ENCODE measurements at regions not wholly inside any gene's neighbourhood (a gene's known extent, or its start where the extent isn't known, plus 50 kb on each side); places are given as distances from the start of the nearest gene placed in this dataset.

DNA sequence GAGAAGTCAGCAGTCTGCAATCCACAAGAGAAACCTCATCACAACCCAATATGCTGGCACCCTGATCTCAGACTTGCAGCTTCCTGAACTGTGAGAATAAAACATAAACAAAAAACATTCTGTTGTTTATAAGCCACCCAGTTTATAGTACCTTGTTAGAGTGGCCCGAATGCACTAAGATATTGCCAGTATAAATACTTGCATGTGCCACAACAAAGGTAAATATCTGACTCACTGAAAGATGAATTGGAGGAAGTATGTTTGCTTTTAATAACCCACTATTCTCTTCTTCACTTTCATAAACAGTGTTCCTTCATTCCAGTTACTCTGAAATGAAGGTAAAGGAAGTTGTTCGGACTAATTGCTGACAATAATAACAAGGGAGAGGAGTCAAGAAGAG is 1163.4 kb upstream of the CDH6 start:
- DNase-seq (ENCODE audit: insufficient read length, low spot score) (no peak), FAIRE-seq (no peak)

DNA sequence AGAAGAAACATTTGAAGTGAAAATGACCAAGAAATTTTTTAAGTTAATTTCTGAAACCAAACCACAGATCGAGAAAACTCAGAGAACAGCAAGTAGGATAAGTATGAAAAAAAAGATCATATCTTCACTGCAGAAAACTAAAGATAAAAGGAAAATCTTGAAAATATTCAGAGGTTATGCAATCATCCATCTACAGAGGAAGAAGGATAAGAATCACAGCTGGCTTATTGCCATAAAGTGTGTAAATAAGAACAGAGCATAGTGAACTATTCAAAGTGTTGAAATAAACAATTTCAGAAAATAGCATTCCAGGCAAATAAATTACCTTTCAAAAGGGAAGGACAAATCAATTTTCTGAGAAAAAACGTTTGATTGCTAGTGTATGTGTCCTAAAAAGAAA is 1191.7 kb upstream of the CDH6 start:
- DNase-seq (ENCODE audit: insufficient read length, low spot score) (no peak), FAIRE-seq (no peak)

DNA sequence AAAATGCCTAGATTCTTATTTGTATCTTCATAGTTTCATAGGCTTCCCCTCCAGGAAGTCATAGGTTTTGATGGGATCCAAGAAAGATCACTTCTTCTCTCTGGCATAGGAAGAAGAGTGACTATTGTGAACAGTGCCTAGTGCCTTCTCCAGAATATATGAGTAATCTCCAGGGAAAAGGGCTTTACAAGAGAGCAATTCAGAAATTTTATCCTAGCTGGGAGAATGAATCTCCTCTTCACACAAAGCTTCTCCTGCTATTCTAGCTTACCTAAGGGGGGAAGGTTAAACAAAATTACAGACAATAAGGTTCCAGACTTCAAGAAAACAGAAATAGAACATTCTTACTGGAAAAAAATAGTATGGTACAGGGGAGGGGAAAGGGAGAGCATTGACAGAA is 1193.3 kb upstream of the CDH6 start:
- FAIRE-seq (no peak), DNase-seq (ENCODE audit: insufficient read length, low spot score) (no peak)

DNA sequence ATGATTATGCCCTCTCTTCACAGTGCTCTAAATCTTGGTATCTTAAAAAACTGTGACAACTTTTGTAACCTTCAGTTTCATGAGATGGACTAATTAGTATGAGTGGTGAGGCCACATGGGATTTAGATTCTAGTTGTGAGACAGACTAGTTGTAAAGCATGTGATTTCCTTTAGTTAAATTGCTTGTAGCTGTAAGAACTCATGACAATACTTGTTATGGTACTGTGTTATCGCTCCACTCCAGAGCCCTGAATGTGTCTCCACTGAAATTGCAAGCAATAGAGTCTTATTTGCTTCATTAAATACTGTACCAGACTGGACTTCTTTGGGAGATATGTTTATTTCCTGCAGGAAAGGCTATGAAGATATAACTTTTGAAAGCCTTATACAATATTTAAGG is 1198.3 kb upstream of the CDH6 start:
- DNase-seq (ENCODE audit: insufficient read length, low spot score) = no peak
- no peak for FAIRE-seq

DNA sequence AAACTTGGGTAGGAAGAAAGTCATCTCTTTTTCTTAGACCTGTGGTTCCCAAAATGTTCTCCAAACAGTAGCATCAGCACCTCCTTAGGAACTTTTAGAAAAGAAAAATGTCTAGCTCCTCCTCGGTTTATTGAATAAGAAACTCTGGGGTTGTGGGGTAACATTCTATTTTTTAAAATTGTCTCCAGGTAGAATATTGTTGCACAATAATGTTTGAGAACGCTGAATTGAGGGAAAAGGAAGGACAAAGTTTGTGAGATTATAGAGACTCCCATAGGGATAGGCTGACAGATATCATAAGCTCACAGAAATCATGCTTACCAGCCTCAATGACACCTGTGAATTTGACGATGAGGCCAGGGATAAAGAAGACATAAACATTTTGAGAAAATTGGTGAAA is 1199.0 kb upstream of the CDH6 start:
- no peak for FAIRE-seq
- DNase-seq (ENCODE audit: insufficient read length, low spot score) = no peak

DNA sequence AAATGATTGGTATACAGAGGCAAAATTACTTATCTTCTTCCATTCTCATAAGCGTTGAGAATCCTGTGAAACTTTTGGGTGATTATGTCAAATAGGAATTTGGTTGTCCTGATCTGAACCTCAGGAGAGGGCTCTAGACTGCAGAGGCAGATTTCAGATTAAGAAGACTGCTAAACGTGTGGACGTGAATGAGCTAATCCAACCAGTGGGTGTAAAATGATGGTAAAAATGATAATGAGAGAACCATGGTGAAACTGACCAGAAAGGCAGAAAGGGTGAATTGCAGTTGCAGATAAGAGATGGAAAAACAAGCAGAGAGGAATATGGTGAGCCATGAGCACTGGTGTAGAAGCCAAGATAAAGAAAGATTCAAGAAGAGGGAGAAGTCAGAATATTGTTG is 1200.2 kb upstream of the CDH6 start:
- no peak for DNase-seq (ENCODE audit: insufficient read length, low spot score)
- no peak for FAIRE-seq

DNA sequence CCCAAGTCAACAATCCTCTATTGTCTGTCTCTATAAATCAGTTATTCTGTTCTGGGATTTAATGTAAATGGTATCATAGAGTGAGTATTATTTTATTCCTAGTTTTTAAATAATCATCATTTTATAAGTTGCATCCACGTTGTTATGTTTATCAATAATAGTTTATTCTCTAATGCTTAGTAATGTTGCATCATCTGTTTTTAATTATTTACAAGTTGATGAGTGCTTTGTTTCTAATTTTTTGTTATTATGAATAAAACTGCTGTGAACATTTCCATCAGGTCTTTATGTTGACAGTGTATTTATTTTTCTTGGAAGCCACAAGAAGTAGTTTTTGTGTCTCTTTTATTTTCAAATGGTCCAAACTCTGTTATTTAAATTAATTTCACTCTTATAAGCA is 1201.2 kb upstream of the CDH6 start:
- FAIRE-seq = no peak

DNA sequence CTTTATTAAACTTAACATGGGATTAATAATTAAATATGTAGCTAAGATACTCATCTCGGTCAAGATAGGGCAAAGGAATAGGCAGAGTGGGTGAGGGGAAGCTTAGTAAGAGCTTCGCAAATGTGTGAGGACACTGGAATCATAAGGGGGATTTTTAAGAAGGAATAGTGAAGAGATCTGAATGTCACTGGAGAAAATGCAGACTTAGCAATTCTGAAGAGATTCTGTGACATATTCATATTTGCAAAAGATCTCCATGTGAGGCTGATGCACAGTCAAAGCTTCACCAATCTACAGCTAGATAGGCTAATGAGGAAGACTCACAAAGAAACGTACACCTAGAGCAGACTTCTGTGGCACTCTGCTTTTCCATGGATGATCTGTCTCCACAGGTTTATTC is 1202.8 kb upstream of the CDH6 start:
- FAIRE-seq (no peak), DNase-seq (ENCODE audit: insufficient read length, low spot score) (no peak)

More for the DNA sequence above, 1201.2 kb upstream of the CDH6 start:
- no peak for DNase-seq (ENCODE audit: insufficient read length, low spot score)

DNA sequence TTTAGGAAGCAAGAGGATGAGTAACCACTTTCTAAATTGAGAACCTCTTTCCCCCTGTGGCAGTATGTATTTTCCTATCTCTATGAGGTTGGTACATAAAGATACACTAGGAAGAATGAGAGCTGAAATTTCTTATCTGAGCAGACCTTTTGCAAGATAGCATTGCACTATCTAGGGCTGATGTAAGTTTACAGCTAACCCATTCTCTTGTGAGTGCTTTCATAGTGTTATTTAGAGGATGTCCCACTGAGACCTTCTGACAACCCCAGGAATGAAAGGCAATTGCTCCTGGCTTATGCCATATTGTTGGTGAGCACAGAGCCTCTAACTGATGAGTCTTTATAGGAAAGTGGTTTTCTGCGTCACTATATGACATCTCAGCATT is 1209.3 kb upstream of the CDH6 start:
- DNase-seq (ENCODE audit: insufficient read length, low spot score) (no peak), FAIRE-seq (no peak)

DNA sequence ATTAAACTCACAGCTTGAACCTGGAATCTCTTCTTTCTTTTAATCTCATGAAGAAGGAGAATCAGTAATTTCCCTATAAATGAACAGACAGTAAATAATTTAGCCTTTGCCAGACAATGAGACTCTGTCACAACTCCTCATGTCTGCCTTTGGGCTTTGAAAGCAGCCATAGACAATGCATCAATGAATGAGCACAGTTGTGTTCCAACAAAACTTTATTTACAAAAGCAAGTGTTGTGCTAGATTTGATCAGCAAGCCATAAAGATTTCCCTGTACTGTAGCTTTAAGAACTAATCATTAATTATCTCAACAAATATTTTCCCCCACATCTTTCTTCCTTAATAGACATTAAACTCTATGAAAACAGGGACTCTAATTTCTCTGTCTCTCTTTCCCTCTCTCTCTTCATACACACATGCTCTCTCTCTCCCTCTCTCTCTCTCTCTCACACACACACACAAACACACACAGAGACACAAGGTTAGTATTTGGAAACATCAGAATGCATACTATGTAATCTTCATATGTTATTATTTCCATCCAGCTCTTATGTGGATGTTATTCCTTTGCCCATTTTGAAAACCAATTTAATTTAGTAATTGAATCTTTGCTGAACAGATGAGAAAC is 1209.8 kb upstream of the CDH6 start:
- no peak for FAIRE-seq
- DNase-seq (ENCODE audit: insufficient read length, low spot score) = no peak

DNA sequence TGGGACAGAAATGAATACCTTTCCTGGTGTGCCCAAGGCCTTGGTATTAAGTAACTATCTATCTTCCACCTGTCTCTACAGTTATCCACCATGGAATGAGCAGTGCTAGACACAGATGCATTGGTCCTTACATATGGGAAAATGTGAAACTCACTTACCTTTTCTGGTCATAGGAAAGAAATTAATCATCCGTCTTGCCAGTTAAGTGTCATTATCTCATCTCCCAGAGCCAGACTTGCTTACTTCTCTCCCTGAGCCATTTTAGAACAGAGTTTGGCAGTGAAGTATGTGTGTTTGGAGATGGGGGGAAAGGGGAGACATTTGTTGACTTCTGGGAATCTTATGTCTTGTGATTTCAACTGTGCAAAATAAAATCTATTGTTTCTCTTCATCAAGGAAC is 1211.0 kb upstream of the CDH6 start:
- DNase-seq (ENCODE audit: insufficient read length, low spot score) = no peak
- FAIRE-seq = no peak

DNA sequence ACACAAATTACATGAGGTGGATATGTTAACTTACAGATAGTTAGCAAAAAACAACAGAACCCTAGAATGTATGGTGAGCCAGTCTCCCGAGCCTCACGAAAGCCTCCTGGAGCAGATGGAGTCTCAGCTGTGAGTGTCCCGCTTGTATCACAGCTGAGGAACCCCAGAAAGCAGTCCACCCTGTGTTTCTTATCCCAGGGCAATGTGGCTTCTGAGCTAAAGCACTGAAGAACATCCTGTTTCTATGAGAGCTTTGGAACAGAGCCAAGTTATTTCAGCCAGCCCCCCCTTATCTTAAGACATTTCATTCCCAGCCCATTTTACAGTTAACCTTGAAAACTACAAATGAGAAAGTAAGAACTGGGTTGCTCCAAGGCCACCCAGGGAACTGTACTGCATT is 1220.9 kb upstream of the CDH6 start:
- no peak for FAIRE-seq
- DNase-seq (ENCODE audit: insufficient read length, low spot score) = no peak

DNA sequence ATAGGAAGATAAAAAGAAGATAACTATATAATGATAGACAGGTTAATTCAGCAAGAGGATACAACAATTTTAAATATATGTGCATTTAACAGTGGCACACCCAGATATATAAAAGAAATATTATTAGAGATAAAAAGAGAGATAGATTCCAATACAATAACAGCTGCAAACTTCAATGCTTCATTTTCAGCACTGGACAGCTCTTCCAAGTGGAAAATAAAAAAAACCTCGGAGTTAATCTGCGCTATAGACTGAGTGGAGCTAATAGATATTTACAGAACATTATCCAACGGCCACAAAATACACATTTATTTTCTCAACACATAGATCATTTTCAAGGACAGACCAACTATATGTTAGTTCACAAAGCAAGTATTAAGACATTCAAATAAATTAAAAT is 1229.5 kb upstream of the CDH6 start:
- DNase-seq (ENCODE audit: insufficient read length, low spot score) (no peak), FAIRE-seq (no peak)

DNA sequence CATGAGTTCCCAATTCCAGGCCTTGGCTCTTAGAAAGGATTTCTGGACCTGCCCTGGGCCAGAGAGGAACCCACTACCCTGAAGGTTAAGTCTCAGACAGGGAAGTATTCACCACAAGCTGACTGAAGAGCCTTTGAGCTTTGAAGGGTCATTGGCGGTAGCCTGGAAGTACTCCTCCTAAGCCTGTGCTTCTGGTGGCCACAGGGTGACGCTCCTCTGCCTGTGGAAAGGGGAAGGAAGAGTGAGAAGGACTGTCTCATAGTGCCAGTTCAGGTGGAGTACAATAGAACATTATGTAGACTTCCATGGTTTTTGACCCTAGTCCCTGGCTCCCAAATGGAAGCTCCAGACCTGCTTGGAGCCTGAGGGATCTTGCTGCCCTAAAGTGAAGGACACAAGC is 1233.2 kb upstream of the CDH6 start:
- DNase-seq (ENCODE audit: insufficient read length, low spot score) = no peak
- FAIRE-seq = no peak

DNA sequence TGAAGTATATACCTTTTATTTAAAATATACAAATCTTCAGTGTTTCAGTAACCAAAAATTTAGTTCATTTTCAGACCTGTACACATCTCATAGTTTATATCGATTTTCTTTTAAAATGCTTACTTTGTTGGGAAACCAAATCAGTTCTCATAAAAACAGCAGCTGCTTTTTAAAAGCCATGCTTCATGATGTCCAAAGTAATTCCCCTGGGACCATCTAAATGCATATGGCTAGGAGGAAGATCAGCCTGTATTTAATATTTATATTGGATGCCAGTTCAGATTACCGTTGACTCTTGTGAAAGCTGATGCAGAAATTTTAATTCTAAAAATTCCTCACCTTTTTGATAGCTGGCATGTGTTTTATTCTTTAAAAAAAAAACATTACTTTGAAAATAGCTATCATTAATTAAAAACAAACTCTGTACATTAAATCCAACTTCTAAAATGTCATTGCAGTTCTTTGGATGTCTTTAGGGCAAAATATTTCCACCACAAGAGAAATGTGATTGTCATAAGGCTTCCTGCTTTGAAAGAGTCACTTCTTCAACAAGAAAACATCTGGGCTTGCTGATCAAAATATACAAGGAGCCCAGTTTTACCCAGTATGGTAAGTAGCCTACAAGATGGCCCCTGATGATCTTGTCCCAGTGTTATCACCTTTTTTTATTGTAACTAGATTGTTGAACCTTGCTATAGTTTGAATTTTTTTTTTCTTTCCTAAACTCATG is 1242.9 kb upstream of the CDH6 start:
- DNase-seq (ENCODE audit: insufficient read length, low spot score) = no peak
- FAIRE-seq = no peak

DNA sequence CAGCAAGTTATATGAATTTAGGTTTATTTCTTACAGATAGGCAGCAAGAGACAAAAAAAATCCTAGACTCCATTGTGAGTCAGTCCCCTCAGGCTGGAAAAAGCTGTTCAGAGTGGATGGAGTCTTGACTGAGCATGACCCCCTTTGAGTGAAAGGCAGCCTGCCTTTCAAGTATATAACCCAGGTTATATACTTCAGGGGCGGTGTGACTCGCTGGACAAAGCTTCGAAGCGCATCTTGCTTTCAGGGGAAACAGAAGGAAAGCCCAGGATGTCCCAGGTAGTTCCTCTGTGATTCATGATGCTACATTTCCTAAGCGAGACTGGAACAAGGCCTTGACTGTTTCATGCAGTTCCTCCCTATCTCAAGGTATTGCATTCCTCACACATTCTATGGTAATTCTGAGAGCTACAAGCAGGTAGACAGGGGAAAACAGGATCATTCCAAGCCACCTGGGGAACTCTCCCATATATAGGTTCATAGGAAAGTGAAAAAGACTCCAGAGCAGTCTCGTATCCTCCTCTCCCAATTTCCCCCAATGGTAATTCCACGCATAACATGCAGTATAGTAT is 1244.1 kb upstream of the CDH6 start:
- no peak for FAIRE-seq
- no peak for DNase-seq (ENCODE audit: insufficient read length, low spot score)

DNA sequence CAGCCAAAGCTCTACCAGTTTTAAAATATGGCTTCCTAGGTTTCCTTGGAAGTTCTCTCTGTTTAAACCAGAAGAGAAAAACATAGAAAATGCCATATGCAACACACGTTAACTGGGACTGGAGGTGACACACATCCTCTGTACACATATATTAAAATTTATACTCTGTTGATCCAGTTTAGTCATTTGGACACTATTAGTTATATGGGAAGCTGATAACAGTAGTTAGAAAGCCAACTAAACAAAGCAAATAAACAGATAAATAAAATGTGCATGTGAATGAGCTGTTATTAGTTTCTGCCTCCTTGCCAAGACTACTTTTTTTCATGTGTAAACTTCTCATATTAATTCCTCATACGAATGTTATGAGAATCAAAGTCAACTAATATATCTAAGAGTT is 1249.2 kb upstream of the CDH6 start:
- no peak for FAIRE-seq
- no peak for DNase-seq (ENCODE audit: insufficient read length, low spot score)

DNA sequence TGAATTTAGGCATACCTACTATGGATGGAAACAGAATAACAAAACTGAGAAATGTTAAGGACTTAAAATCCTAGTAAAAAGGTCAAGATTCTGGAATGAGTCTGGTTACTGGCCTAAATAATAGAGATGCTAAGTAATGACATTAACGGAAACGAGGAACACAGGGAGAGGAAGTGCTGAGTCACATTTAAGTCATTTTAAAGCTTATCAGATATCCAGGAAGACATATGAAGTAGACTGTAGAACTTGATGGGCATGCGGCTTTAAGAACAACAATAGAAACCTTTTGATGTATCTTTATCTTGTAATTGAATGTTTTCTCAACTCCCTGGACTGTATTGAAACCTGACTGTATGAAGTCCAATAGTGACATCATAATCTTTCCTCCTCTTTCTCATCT is 1251.4 kb upstream of the CDH6 start:
- DNase-seq (ENCODE audit: insufficient read length, low spot score) (no peak), FAIRE-seq (no peak)

DNA sequence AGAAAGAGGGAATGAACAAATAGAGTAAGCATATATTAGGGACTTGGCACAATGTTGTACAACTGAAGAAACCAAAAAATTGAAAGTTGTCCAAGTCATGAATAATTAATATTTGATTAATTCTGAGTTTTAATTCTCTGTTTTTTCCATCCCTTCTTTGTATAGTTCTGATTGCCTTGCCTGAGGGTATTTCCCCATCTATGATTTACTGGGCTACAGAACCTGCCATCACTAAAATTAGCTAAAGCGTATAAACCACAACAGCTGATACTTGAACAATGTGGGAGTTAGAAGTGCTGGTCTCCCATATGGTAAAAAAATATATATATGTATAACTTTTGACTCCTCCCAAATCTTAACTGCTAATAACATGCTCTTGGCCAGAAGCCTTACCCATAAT is 1253.5 kb upstream of the CDH6 start:
- no peak for FAIRE-seq
- no peak for DNase-seq (ENCODE audit: insufficient read length, low spot score)

DNA sequence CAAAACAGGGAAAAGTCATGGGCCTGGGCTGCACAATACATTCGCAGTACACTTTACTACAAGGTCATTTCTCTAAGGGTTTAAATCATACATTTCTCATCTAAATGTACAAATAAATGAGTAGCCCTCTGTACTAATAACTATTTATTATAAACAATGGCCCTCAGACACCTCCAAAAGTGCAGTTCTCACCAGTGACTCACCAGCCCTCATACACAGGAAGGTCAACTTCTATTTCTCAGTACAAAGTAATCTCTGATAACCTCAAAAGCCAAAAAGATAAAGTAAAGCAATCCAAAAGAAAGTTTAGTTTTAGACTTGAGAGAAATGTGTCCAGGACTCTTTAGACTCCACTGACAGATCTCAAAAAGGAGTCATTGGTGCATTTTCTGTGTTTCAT is 1258.1 kb upstream of the CDH6 start:
- FAIRE-seq = no peak
- no peak for DNase-seq (ENCODE audit: insufficient read length, low spot score)

DNA sequence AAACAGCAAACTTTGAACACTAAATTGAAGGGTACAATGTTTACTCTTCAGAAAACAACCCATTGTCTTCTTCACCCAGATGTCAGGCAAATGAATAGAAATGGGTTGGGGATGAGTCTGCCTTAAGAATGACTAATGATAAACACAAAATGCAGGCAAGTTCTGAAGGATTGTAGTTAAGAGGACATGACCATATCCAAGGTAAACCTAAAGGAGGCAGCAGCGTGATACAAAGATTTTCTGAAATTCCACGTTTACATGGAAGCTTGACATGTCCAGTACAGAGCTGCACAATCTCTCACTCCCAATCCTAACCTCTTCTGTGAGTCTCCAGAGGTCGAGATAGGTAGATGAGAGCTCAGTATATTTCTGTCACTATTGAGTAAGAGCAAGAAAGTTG is 1263.2 kb upstream of the CDH6 start:
- DNase-seq (ENCODE audit: insufficient read length, low spot score) (no peak), FAIRE-seq (no peak)

DNA sequence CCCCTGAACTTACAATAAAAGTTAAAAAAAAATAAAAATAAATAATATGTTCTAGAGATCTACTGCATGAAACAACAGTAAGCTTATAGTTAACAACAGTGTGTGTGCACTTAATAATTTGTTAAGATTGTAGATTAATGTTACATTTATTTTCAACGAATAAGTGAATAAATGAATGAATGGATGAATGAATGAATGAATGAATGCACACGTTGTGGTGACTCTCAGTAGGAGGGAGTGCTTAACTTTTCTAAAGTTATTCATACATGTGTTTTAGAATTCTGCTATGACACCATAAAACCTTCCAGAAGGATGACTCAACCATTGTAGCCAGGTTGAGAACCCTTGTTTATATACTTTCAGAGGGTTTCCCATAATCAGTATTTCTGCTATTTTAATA is 1269.4 kb upstream of the CDH6 start:
- FAIRE-seq (no peak), DNase-seq (ENCODE audit: insufficient read length, low spot score) (no peak)

Data from GM19239 (cell line).